RPMI8226 (cell line): ENCODE measurements at regions not wholly inside any gene's neighbourhood (a gene's known extent, or its start where the extent isn't known, plus 50 kb on each side); places are given as distances from the start of the nearest gene placed in this dataset.

Source experiments
- DNase-seq: peaks from one replicate; pipeline ENCODE4 v3.0.0-alpha.2; 2015

DNA sequence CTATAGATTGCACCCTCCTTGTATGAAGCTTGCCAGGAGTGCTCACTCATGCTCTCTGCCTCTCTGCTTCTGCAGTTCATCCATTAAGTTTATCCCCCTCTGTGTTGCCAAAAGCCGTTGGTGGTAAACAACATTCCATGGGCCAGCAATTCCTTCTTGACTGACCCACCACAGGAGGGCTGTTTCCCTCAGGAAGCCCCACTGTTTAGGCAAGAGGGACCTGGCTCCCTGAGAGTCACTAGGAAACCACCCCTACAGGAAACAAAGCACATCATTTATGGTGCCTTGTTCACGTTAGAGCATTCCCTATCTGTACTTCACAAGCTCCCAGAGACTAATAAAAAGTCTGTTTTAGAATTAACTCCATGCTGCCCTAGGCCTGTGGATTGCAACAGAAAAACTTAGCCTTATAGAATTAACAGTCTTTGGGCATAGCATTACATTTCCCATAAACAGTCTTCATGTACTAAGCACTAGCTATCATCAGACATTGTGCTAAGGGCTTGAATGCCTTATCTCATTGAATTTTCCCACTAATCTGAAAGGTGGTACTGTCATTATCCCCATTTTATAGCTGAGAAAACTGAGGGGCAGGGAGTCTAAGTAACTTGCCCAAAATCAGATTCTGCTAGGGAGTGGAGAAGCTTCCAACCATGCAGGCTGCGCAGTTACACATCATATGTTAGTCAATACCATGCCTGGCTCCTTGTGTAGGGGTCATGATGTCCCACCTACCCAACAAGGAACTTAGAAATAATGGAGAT lies 149.9 kb downstream of the SHQ1 start:
- DNase-seq = no peak

DNA sequence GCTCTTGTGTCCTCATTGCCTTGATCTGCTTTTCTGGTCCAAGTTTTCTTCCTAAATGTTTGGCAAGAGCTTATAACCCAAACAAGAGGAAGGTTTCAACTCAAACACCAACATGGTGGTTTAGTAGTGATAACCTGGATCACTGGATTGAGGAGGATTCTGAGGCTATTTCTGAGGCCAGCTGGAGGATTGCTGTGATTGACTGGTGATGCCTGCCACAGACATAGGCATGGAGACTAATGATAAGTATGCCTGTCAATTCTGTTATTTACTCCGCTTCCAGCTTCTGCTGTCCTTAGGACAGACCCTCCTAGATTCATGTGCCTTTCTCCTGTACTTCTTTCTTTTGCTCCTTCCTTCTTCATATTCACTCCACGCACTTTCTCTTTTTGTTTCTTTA lies 150.5 kb downstream of the SHQ1 start:
- no peak for DNase-seq

DNA sequence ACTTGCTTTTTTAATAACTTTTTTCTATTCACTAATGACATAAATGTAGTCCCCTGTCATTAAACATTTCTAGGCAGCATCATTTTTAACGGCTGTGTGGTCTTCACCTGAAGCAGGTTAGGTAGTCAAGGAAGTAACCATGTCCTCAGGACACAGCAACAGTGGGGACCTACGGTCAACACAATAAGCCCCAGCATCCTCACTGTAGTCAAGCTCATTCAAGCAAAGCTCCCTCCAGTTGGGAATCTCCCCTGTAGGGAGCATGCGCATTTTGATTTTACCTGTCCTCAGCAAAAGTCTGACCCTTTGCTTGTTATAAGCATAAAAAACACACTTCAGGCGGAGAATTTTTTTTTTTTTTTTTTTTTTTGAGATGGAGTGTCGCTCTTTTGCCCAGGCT lies 151.4 kb downstream of the SHQ1 start:
- no peak for DNase-seq

DNA sequence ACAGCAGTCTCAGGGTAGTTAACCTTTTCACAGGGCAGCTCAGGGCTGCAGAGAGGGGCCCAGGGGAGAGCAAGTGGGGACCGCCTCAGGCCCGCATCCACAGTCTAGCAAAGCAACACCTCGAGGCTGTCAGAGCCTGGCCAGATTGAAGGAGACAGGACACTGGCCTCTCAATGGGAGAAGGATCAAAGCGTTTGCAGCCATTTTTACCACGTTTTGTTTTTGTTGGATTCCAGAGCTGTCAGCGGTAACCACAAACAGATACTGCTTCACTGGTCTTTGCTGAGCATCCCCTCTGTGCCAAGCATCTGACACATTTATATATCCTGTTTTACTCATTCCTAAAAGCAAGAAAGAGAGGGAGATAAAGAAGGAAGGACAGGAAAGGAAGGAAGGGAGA lies 153.8 kb downstream of the SHQ1 start:
- DNase-seq = no peak

DNA sequence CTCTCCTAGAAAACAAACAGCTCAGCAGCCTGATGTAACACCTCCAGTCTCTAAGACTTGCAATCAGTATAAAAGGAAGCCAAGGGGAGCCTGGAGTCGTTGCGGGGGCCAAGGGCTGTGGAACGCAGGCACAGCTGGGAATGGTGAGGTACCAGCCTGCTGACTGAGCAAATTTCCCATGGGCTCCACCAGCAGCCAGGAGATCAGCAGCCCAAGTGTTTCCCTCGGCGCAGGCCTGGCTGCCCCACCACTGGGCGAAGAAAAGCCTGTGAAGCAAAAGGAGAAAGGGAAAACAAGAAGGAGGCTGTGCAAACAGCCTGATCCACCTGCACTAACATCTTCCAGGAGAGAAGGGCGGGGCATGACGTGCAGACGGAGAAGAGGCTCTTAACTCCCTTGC lies 155.3 kb downstream of the SHQ1 start:
- no peak for DNase-seq

DNA sequence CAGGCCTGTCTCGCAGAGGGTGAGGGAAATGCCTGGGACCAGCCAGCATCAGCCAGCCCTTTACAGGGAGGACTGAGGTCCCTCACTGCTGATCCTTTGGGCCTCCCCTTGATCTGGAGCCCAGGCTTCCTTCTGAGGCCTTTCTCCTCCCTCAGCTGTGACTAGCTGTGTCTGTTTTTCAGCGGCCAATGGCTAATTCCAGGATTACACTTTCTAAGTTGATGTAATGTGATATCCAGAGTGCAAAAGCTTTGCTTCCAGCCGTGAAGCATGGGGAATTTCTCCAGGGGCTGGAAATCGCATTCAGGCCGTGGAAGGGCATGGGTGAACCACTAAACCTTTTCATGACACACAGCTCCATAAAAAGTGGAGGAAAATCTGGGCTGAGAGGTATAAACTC lies 157.6 kb downstream of the SHQ1 start:
- no peak for DNase-seq

DNA sequence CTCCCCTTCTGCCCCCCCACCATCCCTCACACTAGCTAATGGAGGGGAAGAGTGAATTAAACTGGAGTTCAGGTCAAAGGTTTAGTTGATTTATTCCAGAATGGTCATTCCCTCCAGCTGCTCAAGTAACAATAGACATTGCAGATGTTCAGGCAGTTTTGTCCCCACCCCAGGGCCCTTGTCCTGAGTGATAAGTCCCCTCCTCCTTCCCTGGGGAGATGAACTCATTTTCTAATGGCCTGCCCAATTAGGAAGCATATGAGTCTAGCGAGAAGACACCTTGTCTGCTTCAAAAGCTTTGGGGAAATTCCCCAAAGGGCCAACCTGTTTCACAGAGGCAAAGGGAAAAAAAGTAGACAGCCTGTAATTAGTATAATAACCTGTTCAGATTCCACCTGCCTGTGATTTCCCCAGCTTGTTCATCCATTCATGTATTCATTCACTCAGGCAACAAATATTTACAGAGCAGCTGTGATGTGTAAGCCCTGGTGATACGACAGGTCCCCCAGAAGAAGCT lies 165.3 kb downstream of the SHQ1 start:
- DNase-seq = no peak

DNA sequence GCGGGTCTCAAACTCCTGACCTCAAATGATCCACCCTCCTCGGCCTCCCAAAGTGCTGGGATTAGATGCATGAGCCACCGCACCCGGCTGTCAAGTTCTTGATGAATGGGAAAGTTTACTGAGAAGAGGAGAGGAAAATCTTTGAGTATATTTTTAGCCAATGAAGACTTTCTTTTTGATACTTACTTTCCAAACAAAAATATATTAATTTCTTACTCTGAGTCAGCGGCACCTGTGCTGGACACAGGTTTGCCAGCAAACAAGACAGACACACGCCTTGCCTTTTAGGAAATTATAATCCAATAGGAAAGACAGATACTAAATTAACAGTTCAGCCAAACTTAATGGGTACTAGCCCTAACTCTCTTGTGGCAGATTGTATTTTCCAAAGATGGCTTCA lies 166.6 kb downstream of the SHQ1 start:
- no peak for DNase-seq

DNA sequence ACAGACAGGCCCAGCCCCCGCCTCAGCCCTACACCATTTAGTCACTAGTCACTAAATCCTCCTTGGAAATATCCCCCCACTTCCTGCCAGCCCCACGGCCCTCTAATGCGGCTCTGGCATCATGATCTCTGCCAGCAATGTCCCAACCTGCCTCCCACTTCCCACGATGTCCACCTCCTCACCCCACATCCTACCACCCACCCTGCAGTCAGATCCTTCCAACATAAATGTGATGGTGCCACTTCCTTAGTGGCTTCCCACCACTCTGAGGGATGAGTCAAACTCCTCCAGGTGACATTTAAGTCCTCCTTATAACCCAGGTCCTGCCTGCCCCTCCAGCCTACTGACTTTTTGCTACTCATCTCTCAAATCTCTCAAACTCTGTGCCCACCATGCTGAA lies 167.5 kb downstream of the SHQ1 start:
- DNase-seq = no peak

DNA sequence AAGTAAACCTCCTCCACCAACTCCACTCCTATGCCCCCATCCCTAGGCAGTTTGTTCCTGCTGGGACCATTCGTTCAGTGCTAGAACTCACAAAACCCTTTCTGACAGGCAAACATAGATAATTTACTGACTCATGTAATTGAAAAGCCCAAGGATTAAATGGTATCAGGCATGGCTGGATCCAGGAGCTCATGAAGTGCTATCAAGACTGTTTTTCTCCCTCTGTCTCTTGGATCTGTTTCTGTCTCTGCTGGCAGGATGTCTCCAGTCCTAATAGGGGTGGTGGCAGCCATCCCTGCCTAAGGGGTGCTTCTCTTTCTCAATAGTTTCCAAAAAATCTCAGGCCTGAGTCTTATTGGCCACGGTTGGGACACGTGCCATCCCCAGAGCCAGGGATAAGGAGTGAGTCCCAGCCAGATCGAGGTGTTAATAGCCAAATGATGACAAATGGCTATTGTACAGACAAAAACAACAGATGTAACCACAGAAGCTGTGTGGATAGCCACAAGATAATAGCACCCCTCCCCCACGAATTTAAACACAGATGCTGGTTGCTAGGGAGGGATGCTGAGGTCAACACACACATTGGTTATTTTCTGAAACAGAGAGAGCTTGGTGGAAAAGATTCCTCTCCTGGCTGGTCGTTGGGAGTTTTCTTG lies 168.6 kb downstream of the SHQ1 start:
- peak; percentile 49 for DNase-seq

DNA sequence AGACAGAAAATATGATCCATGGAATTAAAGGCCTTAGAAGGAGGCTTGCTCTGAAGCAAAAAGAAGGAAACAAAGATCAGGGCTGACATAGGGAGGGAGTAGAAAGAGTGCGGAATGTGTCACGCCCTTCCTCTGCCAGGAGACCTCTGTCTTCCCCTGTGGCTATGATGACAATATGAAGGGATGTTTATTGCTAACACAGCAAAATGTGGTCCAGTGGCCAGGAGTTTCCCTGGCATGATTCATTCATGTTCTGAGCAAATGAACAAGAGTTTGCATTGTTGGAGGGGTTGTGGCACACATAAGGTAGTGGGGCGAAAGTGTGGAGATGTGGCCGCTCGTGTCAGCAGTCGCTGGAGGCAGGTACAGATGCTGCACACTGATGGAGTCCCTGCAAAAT lies 169.4 kb downstream of the SHQ1 start:
- no peak for DNase-seq

DNA sequence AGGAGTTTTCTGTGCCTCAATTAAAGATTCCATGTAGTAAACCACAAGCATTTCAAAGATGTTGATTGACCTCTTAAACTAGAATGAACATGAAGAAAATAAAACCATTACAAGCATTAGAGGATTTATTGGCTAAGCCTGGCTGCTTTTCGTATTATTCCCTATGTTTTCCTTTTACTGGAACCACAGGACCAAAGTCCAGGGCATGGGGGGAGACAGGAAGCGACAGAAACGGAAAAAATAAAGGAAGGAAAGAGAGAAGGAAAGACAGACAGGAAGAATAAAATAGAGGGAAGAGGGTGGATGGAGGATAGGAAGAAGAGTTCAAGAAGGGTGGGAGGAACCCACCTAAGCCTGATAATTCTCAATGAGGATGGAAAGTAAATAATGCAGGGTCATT lies 169.9 kb downstream of the SHQ1 start:
- no peak for DNase-seq

DNA sequence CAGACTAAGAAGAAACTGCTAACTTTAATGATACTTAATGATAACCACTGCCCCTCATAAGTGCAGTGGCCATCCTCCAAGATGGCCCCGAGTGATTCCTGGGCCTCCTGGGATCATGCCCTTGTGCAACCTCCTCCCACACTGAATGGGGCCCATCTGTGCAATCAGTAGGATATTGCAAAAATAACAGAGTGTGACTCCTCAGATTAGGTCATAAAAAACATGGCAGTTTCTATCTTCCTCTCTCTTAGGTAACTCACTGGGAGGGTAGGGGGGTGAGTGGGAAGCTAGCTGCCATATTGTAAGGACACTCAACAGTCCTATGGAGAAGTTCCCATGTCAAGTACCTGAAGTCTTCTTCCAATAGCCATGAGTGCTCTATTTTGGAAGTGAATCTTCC lies 173.0 kb downstream of the SHQ1 start:
- no peak for DNase-seq

DNA sequence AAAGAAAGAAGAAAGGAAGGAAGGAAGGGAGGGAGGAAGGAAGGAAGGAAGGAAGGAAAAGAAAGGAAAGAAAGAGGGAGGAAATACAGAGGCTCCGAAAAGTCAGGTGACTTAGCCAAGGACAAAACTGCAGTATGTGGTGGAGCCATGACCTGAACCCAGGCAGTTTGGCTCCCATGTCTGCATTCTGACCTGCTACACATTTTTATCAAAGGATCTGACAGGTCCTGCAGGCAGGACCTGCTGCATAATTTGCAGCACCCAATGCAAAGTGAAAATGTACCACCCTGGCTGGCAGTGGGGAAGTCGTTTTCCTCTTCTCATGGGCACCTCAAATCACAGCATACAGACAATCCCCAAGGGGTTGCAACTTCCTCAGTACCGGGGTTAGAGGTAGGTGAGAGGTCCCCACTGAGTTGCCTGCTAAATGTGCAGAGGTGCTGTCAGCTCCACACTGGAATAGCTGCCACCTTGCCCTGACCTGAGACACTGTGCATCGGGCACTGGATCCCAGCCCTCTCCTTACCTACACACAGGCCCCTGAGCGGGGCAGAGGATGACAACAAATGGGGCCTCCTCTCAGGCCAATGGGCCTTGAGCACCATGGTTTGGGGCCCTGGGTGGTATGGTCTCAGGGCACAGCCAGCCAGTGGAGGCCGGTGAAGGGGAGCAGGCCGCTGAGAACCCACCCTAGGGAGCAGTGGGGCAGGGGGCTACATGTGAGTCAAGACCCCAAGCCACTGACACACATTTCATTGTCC lies 175.1 kb downstream of the SHQ1 start:
- DNase-seq = no peak

DNA sequence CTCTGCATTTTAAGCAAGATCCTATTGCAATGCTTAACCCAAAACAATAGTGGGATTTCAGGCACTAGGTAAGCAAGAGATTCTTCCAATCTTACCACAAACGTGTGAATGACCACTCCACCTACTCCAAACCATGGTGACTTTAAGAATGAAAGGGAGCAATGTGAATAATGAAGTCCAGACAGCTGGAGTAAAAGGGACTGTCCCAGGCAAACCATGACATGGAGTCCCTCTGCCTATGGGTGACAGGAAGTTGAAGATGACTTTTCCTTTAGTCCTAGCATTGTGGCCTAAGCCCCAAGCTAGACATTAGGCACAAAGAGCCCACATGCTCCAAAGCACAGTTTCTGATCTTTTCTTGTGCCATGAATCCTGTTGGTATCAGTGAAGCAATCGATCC lies 179.0 kb downstream of the SHQ1 start:
- no peak for DNase-seq

DNA sequence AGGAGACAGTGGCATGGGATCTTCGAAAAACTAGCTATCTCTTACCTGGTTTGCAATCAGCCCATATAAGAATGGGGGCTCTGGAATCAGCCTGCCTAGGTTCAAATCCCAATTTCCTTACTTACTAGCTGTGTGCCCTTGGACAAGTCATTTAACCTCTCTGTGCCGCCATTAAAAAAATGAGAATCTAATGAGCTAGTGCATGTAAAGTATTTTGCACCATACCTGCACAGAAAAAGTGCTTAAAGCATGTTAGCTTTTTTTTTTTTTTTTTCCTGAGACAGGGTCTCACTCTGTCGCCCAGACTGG lies 181.8 kb downstream of the SHQ1 start:
- no peak for DNase-seq

DNA sequence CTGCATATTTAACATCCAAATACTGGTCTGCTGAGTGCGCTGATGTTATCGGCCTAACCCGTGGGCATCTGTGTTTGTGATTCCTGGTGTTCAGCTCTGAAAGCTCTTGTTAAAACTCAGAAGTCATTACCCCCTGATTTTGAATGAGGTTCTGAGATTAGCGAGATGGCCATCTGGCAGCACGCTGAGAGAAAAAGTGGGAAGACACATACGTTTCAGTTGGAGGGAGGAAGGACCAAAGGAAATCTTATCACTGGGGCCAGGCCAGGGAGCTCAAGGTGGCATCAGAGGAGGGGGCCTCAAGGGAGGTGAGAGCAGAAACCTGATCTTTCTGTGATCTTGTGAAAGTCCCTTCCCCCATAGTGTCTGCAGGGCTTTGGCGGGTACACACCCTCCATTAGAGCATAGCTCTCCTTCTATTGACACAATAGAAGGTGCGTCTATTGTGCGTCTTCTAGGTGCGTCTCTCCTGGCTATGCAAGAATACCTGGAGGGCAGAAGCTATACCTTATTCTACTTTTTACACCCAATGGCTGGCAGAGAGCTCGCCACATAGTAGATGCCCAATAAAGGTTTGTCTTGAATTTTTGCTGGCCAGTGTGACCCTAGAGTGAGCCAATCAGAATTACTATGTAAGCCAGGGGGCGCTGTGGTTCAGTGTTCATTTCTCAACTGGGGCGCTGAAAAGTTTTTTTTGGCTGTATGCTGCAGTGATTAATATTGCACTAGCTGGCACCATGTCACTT lies 182.4 kb downstream of the SHQ1 start:
- peak; percentile 58 for DNase-seq

DNA sequence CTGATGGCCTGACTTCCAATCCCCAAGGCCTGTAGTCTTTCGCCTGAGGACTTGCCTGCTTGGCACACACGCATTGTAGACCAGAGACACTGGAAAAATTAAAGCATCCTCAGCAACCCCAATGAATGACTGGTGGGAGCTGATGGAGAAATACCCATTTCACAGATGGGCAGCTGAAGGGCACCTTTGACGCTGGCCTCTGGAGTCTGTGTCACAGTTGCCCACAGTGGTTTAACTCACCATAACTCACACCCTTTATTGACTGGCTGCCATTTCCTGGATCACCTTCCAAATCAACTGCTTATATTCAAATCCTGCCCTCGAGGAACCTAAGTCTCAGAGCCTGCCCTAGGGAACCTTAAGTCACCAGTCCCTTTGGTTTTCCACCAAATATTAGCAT lies 183.1 kb downstream of the SHQ1 start:
- DNase-seq = no peak

DNA sequence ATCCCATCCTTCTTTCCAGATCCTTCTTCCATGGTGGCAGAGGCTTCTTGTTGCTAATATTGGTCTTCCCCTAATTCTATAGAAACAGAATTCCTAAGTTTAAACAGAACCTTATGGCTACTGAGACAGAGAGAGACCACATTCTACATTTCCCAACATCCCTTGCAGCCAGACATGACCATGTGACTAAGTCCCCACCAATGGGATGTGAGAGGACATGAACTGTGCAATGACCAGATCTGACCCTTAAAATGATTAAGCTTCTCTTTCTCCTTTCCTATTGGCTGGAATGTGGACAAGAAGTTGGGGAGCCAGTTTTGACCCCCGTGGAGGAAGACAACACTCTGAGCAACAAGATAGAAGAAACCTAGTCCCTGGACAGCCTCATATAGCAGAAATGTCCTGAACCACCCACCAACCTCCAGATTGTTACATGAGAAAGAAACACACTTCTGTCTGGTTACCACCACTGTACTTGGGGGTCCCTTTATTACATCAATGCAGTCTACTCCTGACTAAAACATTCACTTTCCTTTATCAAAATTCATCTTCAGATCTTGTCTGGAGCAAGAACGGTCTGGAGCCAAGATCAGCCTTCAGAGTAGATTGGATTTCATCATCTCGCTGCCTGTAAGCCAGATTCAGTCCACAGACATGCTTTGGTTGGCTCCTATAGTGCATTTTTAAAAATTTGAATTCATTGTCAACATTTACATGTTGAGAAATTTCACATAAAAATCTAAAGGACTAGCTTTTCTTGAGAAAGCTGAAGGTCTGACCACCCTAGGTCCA lies 183.9 kb downstream of the SHQ1 start:
- no peak for DNase-seq

DNA sequence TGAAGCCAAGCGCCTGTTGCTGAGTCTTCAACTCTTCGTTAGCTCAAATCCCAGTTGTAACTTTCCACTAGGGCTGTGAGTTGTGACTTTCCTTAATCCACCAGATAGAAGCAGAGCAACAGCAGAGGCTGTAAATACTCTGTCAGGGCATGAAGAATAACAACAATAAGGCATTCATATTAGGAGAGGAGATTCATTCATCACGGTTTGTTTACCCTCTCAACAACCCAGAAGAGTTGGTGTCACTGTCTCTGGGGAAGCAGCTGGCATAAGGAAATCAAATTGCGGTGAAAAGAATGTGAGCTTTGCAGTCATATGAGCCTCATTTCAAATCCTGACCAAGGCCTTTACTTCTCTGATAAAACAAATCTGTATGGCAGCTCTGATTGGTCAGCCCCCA lies 184.8 kb downstream of the SHQ1 start:
- no peak for DNase-seq

DNA sequence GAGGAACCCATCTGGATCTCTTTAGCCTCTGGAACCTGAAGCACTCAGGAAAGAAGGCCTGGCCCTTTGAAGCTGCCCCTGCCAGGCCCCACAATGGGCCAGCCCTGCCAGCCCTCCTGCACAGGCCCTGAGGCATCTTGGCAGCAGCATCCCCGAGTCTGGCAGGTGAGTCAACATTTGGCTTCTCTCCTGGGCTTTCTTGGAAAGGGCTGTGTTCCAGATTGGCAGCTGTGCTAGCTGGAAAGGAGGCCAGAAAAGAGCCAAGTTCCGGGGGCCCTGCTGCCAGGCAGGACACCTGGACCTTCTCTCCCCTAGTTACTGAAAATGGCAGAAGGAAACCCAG lies 187.2 kb downstream of the SHQ1 start:
- no peak for DNase-seq

DNA sequence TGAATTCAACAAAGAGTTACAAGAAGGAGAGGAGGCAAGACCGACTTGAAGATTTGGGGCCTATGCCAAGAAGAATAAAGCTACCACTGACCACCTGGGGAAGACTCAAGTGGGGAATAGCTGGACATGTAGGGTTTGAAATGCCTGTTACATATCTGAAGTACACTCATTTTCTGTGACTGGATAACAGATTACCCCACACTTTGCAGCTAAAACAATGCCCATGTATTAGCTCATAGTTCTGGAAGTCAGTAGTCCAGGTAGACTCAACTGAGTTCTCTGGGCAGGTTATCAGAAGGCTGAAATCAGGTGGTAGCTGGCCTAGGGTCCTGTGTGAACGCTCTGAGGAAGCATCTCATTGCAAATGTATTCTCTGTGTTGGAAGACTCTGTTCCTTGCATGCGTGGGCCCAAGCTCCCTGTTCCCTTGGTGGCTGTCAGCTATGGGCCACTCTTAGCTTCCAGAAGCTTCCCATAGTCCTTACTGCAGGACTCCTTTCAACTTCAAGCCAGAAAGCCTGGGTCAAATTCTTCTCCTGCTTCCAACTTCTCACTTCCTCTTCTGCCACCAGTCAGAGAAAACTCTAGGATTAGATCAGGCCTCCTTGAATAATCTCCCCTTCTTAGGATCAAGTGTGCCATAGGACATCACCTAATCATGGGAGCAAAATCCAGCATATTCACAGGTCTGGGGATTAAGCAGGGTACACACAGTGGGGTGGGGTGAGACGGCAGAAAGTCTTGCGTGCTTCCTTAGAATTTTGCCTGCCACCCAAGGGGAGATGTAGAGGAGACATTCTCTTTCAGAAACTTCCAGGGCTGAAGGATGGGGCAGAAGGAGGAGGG lies 187.8 kb downstream of the SHQ1 start:
- no peak for DNase-seq
